ENCODE measurements at regions not wholly inside any gene's neighbourhood (a gene's known extent, or its start where the extent isn't known, plus 50 kb on each side); places are given as distances from the start of the nearest gene placed in this dataset.

DNA sequence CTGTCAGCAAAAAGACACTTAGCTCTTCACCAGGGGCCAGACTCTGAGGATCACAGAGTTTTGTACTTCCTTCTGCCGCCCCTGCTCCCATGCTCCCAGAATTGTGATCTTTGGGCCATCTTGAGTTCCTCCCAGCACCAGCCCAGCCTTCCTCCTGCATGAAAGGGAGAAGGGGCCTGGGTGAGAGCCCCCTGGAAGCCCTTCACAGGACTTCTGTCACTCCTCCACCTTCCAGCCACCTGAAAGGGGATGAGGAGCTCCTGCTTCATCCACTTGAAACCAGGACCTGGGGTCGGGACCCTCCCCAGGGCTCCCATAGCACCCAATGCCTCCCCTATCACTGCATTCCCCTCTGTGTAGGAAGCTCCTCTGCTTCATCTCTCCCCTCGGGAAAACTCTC, 174.2 kb downstream of the BUD13 start:
- Mint-ChIP-seq H3K4me1 (peaks cover 15% of the 10 kb centered on the region), H3K27ac (no peak overlapping the region), H3K27me3 (ENCODE audit: low read depth) (peaks cover 24% of the 10 kb centered on the region), H3K4me3 (no peak overlapping the region), H3K36me3 (ENCODE audit: low read depth) (no peaks in the 10 kb centered on the region), H3K9me3 (no peaks in the 10 kb centered on the region)
- TF ChIP-seq, protein P1, sequence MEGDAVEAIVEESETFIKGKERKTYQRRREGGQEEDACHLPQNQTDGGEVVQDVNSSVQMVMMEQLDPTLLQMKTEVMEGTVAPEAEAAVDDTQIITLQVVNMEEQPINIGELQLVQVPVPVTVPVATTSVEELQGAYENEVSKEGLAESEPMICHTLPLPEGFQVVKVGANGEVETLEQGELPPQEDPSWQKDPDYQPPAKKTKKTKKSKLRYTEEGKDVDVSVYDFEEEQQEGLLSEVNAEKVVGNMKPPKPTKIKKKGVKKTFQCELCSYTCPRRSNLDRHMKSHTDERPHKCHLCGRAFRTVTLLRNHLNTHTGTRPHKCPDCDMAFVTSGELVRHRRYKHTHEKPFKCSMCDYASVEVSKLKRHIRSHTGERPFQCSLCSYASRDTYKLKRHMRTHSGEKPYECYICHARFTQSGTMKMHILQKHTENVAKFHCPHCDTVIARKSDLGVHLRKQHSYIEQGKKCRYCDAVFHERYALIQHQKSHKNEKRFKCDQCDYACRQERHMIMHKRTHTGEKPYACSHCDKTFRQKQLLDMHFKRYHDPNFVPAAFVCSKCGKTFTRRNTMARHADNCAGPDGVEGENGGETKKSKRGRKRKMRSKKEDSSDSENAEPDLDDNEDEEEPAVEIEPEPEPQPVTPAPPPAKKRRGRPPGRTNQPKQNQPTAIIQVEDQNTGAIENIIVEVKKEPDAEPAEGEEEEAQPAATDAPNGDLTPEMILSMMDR (IDR thresholded peaks at IDR 0.05; ENCODE audit: unreplicated experiment in 3 of 3): no peak

DNA sequence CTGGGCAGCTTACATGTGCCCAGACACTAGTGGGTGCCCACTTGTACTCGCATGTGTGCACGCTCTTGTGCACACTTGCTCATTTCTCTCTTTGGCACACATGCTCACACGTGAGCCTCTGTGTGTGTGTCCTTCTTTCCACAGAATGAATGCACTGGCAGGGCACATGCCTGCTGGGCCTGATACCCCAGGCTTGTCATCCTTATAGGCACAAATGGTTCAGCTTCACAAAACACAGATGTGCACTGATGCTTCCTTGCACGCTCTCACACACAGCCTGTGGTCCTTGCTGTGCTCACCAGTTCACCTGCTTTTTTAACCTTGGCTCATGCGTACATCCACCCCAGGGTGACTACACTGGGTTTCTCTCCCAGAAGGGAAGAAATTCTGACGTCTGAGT, 174.8 kb downstream of the BUD13 start:
- no peaks in the 10 kb centered on the region for H3K36me3 Mint-ChIP-seq (ENCODE audit: low read depth)
- H3K4me3 Mint-ChIP-seq: no peak overlapping the region
- H3K27me3 Mint-ChIP-seq (ENCODE audit: low read depth): peaks cover 24% of the 10 kb centered on the region

DNA sequence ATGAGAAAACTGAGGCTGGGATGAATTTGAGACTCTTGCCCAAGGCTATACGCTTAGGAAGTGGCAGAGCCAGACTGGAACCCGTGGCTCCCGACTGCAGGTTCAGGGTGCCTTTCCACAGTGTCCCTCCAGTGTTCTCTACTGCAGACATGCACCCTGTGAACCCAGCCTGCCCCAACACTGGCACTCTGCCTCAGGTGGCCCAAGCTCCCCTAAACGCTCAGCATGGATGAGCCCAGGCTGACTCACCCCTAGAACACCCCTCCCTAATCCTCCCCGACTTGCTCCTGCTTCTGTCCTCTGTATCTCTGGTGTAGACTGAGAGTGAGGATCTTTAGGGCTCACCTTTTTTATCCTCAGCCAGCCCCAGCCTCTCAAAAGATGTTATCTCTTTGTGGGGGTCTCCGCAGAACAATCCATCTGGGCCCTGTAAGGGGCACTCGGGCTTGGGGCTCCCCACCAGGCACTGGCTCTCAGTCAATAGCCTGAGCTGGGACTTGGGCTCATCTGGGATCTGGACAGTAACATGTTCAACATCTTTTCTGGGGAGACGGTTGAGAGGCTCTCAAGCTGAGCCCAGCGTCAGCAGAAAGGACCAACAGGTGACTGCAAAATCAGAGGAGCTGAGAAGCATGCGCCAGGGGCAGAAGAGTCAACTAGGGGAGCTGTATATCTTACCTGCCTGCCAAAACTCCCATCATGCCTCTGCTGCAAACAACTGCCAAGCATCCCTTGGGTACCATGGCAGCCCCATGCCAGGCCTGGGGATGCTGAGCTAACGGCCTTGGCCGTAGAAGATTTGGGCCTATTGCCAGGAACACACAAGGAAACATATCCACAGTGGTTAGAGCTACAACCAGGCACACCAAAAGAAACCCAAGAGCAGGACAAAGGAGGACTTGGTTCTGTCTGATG, 176.2 kb downstream of the BUD13 start:
- TF ChIP-seq, protein P1 (IDR thresholded peaks at IDR 0.05; ENCODE audit: unreplicated experiment in 3 of 3): no peak
- no peak overlapping the region for H3K27ac Mint-ChIP-seq
- peaks cover 24% of the 10 kb centered on the region for H3K27me3 Mint-ChIP-seq (ENCODE audit: low read depth)
- no peaks in the 10 kb centered on the region for H3K36me3 Mint-ChIP-seq (ENCODE audit: low read depth)
- no peak overlapping the region for H3K4me3 Mint-ChIP-seq
- H3K9me3 Mint-ChIP-seq: no peaks in the 10 kb centered on the region
- H3K4me1 Mint-ChIP-seq: peaks cover 10% of the 10 kb centered on the region

More for the DNA sequence above, 174.8 kb downstream of the BUD13 start:
- Mint-ChIP-seq H3K4me1 (peaks cover 15% of the 10 kb centered on the region), H3K9me3 (no peaks in the 10 kb centered on the region), H3K27ac (no peak overlapping the region)
- TF ChIP-seq, protein P1 (IDR thresholded peaks at IDR 0.05; ENCODE audit: unreplicated experiment in 3 of 3): no peak

DNA sequence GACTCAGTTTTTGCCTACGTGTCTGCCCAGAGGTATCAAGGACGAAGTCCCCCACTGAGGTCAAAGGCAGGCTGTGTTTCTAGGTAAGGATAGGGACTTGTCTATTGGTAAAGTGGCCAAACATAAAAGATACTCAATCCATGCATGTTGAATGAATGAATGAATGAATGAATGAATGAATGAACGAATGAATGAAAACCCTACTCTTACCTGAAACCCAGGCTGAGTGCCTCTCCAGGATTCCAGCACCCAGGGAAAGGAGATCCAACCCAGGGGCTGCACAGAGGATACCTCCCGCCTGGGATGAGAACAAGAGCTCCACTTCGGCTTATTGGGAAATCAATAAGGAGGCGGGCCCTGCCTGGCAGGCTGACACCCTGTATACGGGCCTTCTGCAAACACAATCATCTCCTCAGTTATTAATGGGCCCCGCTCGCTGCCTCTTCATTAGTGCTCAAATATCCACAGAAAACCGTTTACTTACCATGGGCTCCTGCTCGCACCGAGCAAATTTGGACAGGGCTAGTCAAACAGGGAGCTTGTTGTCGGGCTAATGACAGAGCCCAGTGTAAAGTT, 177.4 kb downstream of the BUD13 start:
- H3K27ac Mint-ChIP-seq: no peak overlapping the region
- peaks cover 20% of the 10 kb centered on the region for H3K27me3 Mint-ChIP-seq (ENCODE audit: low read depth)
- H3K4me3 Mint-ChIP-seq: no peak overlapping the region
- no peaks in the 10 kb centered on the region for H3K36me3 Mint-ChIP-seq (ENCODE audit: low read depth)
- TF ChIP-seq, protein P1 (IDR thresholded peaks at IDR 0.05; ENCODE audit: unreplicated experiment in 3 of 3): no peak
- no peaks in the 10 kb centered on the region for H3K9me3 Mint-ChIP-seq
- H3K4me1 Mint-ChIP-seq: peaks cover 21% of the 10 kb centered on the region

DNA sequence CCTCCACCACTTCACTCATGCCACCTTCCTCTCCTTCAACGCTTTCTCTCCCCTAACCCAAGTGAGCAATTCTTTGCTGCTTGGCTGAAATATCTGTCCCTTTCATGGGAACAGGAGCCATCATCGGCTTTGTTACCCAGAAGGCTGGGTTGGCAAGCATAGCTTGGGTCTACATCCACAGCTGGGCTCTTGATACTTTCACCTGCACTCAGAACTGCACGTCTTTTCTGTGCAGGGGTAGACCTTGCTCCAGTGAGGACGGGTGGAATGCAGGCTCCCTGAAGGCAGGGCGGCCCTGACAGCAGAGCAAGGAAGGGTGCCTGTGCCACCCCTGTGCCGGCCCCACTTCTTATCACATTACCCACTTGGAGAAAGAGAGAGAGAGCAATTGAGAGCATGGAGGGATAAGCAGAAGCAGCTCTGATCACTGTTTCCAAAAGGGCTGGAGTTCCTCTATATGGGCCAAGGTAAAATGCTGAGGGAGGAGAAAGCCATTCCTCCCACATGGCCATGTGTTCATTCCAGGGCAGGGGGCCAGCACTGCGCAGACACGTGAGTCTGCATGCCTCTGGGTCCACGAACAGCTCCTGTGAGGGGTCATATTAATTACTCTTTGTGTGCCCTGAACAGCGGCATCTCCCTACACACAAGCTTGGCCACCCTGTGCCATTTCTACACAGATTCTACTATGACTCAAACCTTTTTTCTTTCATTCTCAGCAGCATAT, 181.8 kb downstream of the BUD13 start:
- peak overlapping the region; percentile 35 to 96 (median 91) for H3K27ac Mint-ChIP-seq
- H3K4me3 Mint-ChIP-seq: peak overlapping the region in 1 of 3 experiments; percentile 14
- H3K27me3 Mint-ChIP-seq (ENCODE audit: low read depth): peaks cover 15% of the 10 kb centered on the region
- no peaks in the 10 kb centered on the region for H3K9me3 Mint-ChIP-seq
- H3K36me3 Mint-ChIP-seq (ENCODE audit: low read depth): no peaks in the 10 kb centered on the region
- TF ChIP-seq, protein P1 (IDR thresholded peaks at IDR 0.05; ENCODE audit: unreplicated experiment in 3 of 3): no peak
- H3K4me1 Mint-ChIP-seq: peaks cover 26% of the 10 kb centered on the region
